K562 (cell line): ENCODE measurements at regions not wholly inside any gene's neighbourhood (a gene's known extent, or its start where the extent isn't known, plus 50 kb on each side); places are given as distances from the start of the nearest gene placed in this dataset.

Experiments used
- ATAC-seq: fragments of 200-7000 bp; cut with Tn5 transposase; 3 replicates; pipeline ENCODE4 v1.9.1; 2020; ENCODE audit warnings: moderate library complexity
- BruUV-seq: library from RNA; stranded (reverse); fragments of 400-500 nt; replicated peaks from 2 replicates; lab custom pipeline; 2021; lab: Mats Ljungman, UMichigan
- CTCF ChIA-PET: fragments of 300-600 bp; formaldehyde crosslinking; extraction: SDS; loops from one replicate; lab custom pipeline; 2021; ENCODE audit warnings: low intra/inter-chr PET ratio; lab: Yijun Ruan, JAX
- POLR2A ChIA-PET: fragments of 300-600, 350-650 bp; sonication (Branson Sonifier 250); formaldehyde crosslinking; extraction: SDS; loops from one replicate; lab custom pipeline; 2021; ENCODE audit warnings: antibody characterized with exemption, inconsistent platforms; lab: Yijun Ruan, JAX
- DNase-seq, 4 experiments: peaks; one replicate each; pipeline versions ENCODE4 v3.0.0 to v3.0.0-alpha.2; 2011 to 2018; ENCODE audit warnings: low spot score in 3 of 4, mixed read lengths in 3 of 4; ENCODE audit errors: extremely low read depth in 1 of 4
- FAIRE-seq: peaks from 2 replicates; lab custom pipeline; 2011; peaks lifted over from hg19 to GRCh38; lab: Jason Lieb, UNC
- H2AFZ ChIP-seq: 2 replicates; pipeline ENCODE4 v1.6.0; 2011; ENCODE audit warnings: low read depth, low read length, control low read depth, inconsistent platforms
- H3K27ac ChIP-seq: fragments of 200-600 bp; 3 replicates; pipeline ENCODE4 v1.8.0; 2011; ENCODE audit warnings: low read depth, mild to moderate bottlenecking, control low read depth, inconsistent platforms, low read length, moderate library complexity, mixed read lengths; ENCODE audit errors: extremely low read depth
- H3K27me3 ChIP-seq, 2 experiments: fragments of 300-600 bp in 1 of 2; 2 replicates in 1 of 2; 3 replicates in 1 of 2; pipeline versions ENCODE4 v1.6.0 to v1.8.0; 2011; ENCODE audit warnings: inconsistent platforms in 2 of 2, low read length in 2 of 2, mild to moderate bottlenecking in 1 of 2, mixed read lengths in 1 of 2, moderate library complexity in 1 of 2; ENCODE audit not compliant: control insufficient read depth in 2 of 2, insufficient read depth in 2 of 2
- H3K36me3 ChIP-seq: fragments of 300-600 bp; 3 replicates; pipeline ENCODE4 v1.8.0; 2011; ENCODE audit warnings: mild to moderate bottlenecking, low read length, inconsistent platforms; ENCODE audit not compliant: control insufficient read depth, insufficient read depth
- H3K4me1 ChIP-seq, 2 experiments: fragments of 200-600 bp in 1 of 2; replicated peaks in 1 of 2; 2 replicates in 1 of 2; 3 replicates in 1 of 2; pipeline versions ENCODE4 v1.5.1 to v1.8.0; 2011; ENCODE audit warnings: inconsistent platforms in 2 of 2, low read length in 2 of 2, mild to moderate bottlenecking in 1 of 2, mixed read lengths in 1 of 2, moderate library complexity in 1 of 2; ENCODE audit not compliant: control insufficient read depth in 2 of 2, insufficient read depth in 2 of 2
- H3K4me2 ChIP-seq: 2 replicates; pipeline ENCODE4 v1.6.1; 2011; ENCODE audit warnings: low read length, control low read depth, inconsistent platforms, mixed read lengths; ENCODE audit not compliant: insufficient read depth
- H3K4me3 ChIP-seq: fragments of 200-600 bp; sonication (generic), shearing (Covaris generic); 2 replicates; pipeline ENCODE4 v1.5.1; 2016; ENCODE audit warnings: control low read depth, inconsistent platforms
- H3K79me2 ChIP-seq: fragments of 200-600 bp; 3 replicates; pipeline ENCODE4 v1.8.0; 2011; ENCODE audit warnings: low read length, inconsistent platforms; ENCODE audit not compliant: control insufficient read depth, insufficient read depth
- H3K9ac ChIP-seq, 2 experiments: 2 replicates each; pipeline versions ENCODE4 v1.6.0 to v1.6.1; 2011; ENCODE audit warnings: low read depth in 2 of 2, low read length in 2 of 2, control low read depth in 1 of 2, inconsistent platforms in 1 of 2, mild to moderate bottlenecking in 1 of 2, mixed read lengths in 1 of 2; ENCODE audit not compliant: insufficient read depth in 1 of 2
- H3K9me1 ChIP-seq: one replicate; pipeline ENCODE4 v1.6.0; 2011; ENCODE audit warnings: inconsistent platforms, mild to moderate bottlenecking, low read length, moderate library complexity; ENCODE audit not compliant: control insufficient read depth, insufficient read depth
- H3K9me3 ChIP-seq: replicated peaks from 2 replicates; pipeline ENCODE4 v1.5.1; 2011; ENCODE audit warnings: low read depth, low read length, inconsistent platforms; ENCODE audit not compliant: control insufficient read depth, insufficient read depth
- H4K20me1 ChIP-seq: replicated peaks from 2 replicates; pipeline ENCODE4 v1.6.1; 2011; ENCODE audit warnings: low read length, inconsistent platforms, mixed read lengths; ENCODE audit not compliant: control insufficient read depth, insufficient read depth
- CBX2 ChIP-seq: fragments of 200-600 bp; sonication (generic); IDR thresholded peaks from one replicate; pipeline ENCODE4 v1.6.1; 2012; ENCODE audit warnings: mild to moderate bottlenecking, low read length, inconsistent platforms; ENCODE audit not compliant: insufficient read depth, poor library complexity, severe bottlenecking
- FOSL1 ChIP-seq: fragments of 200-800 bp; sonication (Bioruptor generic); conservative IDR thresholded peaks from 2 replicates; pipeline ENCODE4 v1.6.1; 2016; ENCODE audit warnings: missing genetic modification characterization, missing compliant biosample characterization
- FOXA1 ChIP-seq: fragments of 450-650 bp; IDR thresholded peaks from 2 replicates; pipeline ENCODE4 v1.6.1; 2016; ENCODE audit warnings: mild to moderate bottlenecking, borderline replicate concordance
- GABPA ChIP-seq: fragments of 200-800 bp; sonication (Bioruptor generic); conservative IDR thresholded peaks from 2 replicates; pipeline ENCODE4 v1.6.1; 2016; ENCODE audit warnings: low read depth, missing genetic modification characterization, missing compliant biosample characterization
- HDAC2 ChIP-seq: fragments of 450-650 bp; IDR thresholded peaks from 2 replicates; pipeline ENCODE4 v1.6.1; 2016; ENCODE audit warnings: mild to moderate bottlenecking
- KAT7 ChIP-seq: sonication (generic); formaldehyde crosslinking; IDR thresholded peaks from 2 replicates; pipeline ENCODE4 v1.8.0; 2022; ENCODE audit warnings: missing genetic modification reagents, mild to moderate bottlenecking, borderline replicate concordance
- MITF ChIP-seq: IDR thresholded peaks from 2 replicates; pipeline ENCODE4 v1.6.1; 2014; ENCODE audit warnings: antibody characterized with exemption
- MYNN ChIP-seq, 2 experiments: sonication (generic); formaldehyde crosslinking in 1 of 2; IDR thresholded peaks; 2 replicates each; pipeline versions ENCODE4 v1.5.0 to v1.6.1; 2016 to 2020; ENCODE audit warnings: antibody characterized with exemption in 1 of 2, missing genetic modification reagents in 1 of 2
- NFATC3 ChIP-seq: fragments of 450-650 bp; IDR thresholded peaks from 2 replicates; pipeline ENCODE4 v1.6.1; 2017; ENCODE audit warnings: mild to moderate bottlenecking
- NUFIP1 ChIP-seq: fragments of 450-650 bp; IDR thresholded peaks from 2 replicates; pipeline ENCODE4 v1.6.1; 2018; ENCODE audit not compliant: partially characterized antibody
- RAD51 ChIP-seq: fragments of 450-650 bp; IDR thresholded peaks from 2 replicates; pipeline ENCODE4 v1.7.1; 2016; ENCODE audit warnings: low read depth, mild to moderate bottlenecking, borderline replicate concordance
- RNF2 ChIP-seq: sonication (generic); IDR thresholded peaks from 2 replicates; pipeline ENCODE4 v1.6.1; 2016
- TOE1 ChIP-seq, 2 experiments: fragments of 450-650 bp in 1 of 2; sonication (generic) in 1 of 2; formaldehyde crosslinking in 1 of 2; IDR thresholded peaks; 2 replicates each; pipeline versions ENCODE4 v1.7.1 to v1.8.0; 2016 to 2022; ENCODE audit warnings: borderline replicate concordance in 2 of 2, mild to moderate bottlenecking in 2 of 2, antibody characterized with exemption in 1 of 2, inconsistent platforms in 1 of 2, low read depth in 1 of 2, missing genetic modification reagents in 1 of 2, moderate library complexity in 1 of 2
- YBX1 ChIP-seq: fragments of 450-650 bp; IDR thresholded peaks from 2 replicates; pipeline ENCODE4 v1.7.1; 2016; ENCODE audit warnings: mild to moderate bottlenecking
- ZBTB1 ChIP-seq: sonication (generic); formaldehyde crosslinking; IDR thresholded peaks from 2 replicates; pipeline ENCODE4 v1.8.1; 2023; ENCODE audit warnings: missing genetic modification reagents, low read depth, mild to moderate bottlenecking, borderline replicate concordance
- ZBTB8A ChIP-seq: fragments of 450-650 bp; IDR thresholded peaks from 2 replicates; pipeline ENCODE4 v1.6.1; 2018; ENCODE audit warnings: mild to moderate bottlenecking, moderate library complexity; ENCODE audit not compliant: partially characterized antibody
- ZNF445 ChIP-seq: fragments of 250-450 bp; sonication (Bioruptor Pico); IDR thresholded peaks from 2 replicates; pipeline ENCODE4 v1.4.0; 2020; ENCODE audit warnings: low read depth, mild to moderate bottlenecking, moderate library complexity
- ZNF583 ChIP-seq: fragments of 250-450 bp; sonication (Bioruptor Pico); IDR thresholded peaks from 2 replicates; pipeline ENCODE4 v1.4.0; 2020
- ZNF589 ChIP-seq: fragments of 200-800 bp; sonication (Bioruptor generic); IDR thresholded peaks from 2 replicates; pipeline ENCODE4 v1.6.1; 2016; ENCODE audit warnings: low read depth, missing genetic modification characterization, missing compliant biosample characterization
- WGBS: fragments of 100-300 bp; shearing (Covaris generic); methylation state at CpG from one replicate; pipeline ENCODE4 v1.1.6; 2016; ENCODE audit warnings: low coverage, mixed read lengths; ENCODE audit not compliant: insufficient coverage; ENCODE audit errors: missing lambda C conversion rate; 5-methylcytosine and 5-hydroxymethylcytosine counted together
- in situ Hi-C: fragments of 300-500 bp; cut with MboI; formaldehyde crosslinking; loops from 4 replicates; pipeline ENCODE4 v1.15.0; 2018; ENCODE audit warnings: inconsistent platforms, mixed read lengths
- intact Hi-C: fragments of 100-400 bp; cut with micrococcal nuclease; formaldehyde crosslinking; loops from 2 replicates; pipeline ENCODE4 v1.14.2; 2022
- TF ChIP-seq, protein P1 (sequence below): fragments of 450-650 bp; IDR thresholded peaks from 2 replicates; pipeline ENCODE4 v1.6.1; 2016
- TF ChIP-seq, protein P2 (sequence below): fragments of 250-450 bp; sonication (Bioruptor Pico); IDR thresholded peaks from 2 replicates; pipeline ENCODE4 v1.5.0; 2021

DNA sequence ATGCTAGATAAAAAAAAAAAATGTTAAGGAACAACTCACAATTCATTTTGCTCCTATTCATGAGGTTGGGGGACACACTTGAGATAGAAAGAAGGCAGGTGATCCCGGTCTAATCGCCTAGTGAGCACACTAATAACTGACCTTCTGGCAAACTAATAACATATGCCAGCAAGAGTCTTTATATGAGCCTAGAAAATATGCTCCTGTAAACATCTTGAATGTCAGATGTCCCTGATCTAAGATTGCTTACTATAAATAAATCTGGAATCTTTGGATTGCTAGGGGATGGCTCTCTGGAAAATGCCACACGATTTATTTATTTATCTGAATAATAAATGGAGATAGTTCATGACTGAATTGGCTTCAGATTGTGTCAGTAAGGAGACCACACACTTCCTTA, 821.9 kb downstream of the GRIK2 start (continued):
- TF ChIP-seq MYNN (IDR thresholded peaks at IDR 0.05) (no peak), MYNN (CRISPR knock-in tag; IDR thresholded peaks at IDR 0.05) (no peak), ZNF589 (CRISPR knock-in tag) (no peak)
- TF ChIP-seq, all 486 proteins: peak for 0

DNA sequence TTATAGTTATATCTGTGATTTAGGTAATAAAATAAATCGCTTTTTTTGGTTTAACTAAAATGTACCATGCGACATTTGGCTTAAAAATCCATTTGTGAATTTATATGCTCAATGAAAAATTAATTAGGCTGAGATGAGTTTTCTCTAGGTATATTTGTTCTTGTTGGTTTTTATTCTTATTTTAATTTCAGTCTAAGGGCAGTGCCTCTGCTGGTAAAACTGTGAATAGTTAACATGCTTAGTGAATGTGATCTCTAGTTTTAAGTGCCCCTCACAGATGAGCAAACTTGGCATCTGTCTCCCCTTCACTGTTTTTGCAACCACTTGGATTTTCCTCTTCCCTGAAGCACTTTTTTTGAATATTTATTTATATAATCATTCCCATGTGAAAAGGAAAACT, 822.7 kb downstream of the GRIK2 start:
- no peak overlapping the region for H3K4me3 ChIP-seq
- FAIRE-seq (no peak), ATAC-seq (no peak), DNase-seq (no peak)
- in situ Hi-C loops, result no loop called here
- H3K4me2 ChIP-seq, result no peak overlapping the region
- H2AFZ ChIP-seq, result no peak overlapping the region
- H4K20me1 ChIP-seq, result no peaks in the 10 kb centered on the region
- ChIA-PET POLR2A (no interaction called here), CTCF (no interaction called here)
- WGBS, result 0% methylated on average over 2 of the region's 2 CpGs
- H3K36me3 ChIP-seq, result no peaks in the 10 kb centered on the region
- no peak overlapping the region for H3K9ac ChIP-seq
- no peaks in the 10 kb centered on the region for H3K4me1 ChIP-seq
- intact Hi-C loops, result no loop called here
- no peak overlapping the region for H3K27ac ChIP-seq
- no peaks in the 10 kb centered on the region for H3K9me1 ChIP-seq
- no peaks in the 10 kb centered on the region for H3K79me2 ChIP-seq
- TF ChIP-seq GABPA (tag) (no peak), ZNF583 (CRISPR knock-in tag) (no peak), RAD51 (no peak), TOE1 (IDR thresholded peaks at IDR 0.05; ENCODE audit: borderline replicate concordance) (no peak), TOE1 (CRISPR knock-in tag; IDR thresholded peaks at IDR 0.05; ENCODE audit: borderline replicate concordance, low read depth) (no peak), RNF2 (no peak), ZNF445 (no peak), NUFIP1 (no peak), NFATC3 (no peak), HDAC2 (no peak), FOSL1 (no peak), CBX2 (no peak), ZBTB8A (no peak), ZBTB1 (CRISPR knock-in tag) (no peak), YBX1 (no peak), KAT7 (CRISPR knock-in tag) (no peak), FOXA1 (no peak), MITF (no peak)
- TF ChIP-seq, protein P1, sequence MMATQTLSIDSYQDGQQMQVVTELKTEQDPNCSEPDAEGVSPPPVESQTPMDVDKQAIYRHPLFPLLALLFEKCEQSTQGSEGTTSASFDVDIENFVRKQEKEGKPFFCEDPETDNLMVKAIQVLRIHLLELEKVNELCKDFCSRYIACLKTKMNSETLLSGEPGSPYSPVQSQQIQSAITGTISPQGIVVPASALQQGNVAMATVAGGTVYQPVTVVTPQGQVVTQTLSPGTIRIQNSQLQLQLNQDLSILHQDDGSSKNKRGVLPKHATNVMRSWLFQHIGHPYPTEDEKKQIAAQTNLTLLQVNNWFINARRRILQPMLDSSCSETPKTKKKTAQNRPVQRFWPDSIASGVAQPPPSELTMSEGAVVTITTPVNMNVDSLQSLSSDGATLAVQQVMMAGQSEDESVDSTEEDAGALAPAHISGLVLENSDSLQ, result no peak
- TF ChIP-seq, protein P2, sequence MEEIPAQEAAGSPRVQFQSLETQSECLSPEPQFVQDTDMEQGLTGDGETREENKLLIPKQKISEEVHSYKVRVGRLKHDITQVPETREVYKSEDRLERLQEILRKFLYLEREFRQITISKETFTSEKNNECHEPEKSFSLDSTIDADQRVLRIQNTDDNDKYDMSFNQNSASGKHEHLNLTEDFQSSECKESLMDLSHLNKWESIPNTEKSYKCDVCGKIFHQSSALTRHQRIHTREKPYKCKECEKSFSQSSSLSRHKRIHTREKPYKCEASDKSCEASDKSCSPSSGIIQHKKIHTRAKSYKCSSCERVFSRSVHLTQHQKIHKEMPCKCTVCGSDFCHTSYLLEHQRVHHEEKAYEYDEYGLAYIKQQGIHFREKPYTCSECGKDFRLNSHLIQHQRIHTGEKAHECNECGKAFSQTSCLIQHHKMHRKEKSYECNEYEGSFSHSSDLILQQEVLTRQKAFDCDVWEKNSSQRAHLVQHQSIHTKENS (CRISPR knock-in tag), result no peak
- no peaks in the 10 kb centered on the region for H3K27me3 ChIP-seq
- H3K9me3 ChIP-seq, result no peaks in the 10 kb centered on the region; the same call in 1 of the 2 replicates
- BruUV-seq, result no TSS peak
